ENCODE measurements at regions not wholly inside any gene's neighbourhood (a gene's known extent, or its start where the extent isn't known, plus 50 kb on each side); places are given as distances from the start of the nearest gene placed in this dataset.

DNA sequence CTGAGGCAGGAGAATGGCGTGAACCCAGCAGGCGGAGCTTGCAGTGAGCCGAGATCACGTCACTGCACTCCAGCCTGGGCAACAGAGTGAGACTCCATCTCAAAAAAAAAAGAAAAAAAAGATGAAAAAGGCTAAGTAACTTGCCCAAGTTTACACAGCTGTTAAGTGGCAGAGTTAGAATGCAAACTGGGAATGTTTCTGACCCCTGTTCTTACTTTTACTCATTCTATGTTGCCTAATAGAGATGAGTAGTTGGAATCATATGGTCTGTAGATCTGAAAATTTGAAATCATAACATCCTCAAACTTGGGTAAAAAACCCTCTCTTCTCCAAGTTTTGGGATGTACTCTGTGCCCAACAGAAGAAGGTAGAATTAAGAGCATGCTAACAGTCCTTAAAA lies 235.8 kb upstream of the RFC3 start:
- no peaks in the 10 kb centered on the region for H4K20me1 ChIP-seq (ENCODE audit: insufficient read depth, low read length)
- no peak overlapping the region for H3K4me2 ChIP-seq (ENCODE audit: low read length)
- Mint-ChIP-seq H3K9me3 (ENCODE audit: unreplicated experiment) (no peaks in the 10 kb centered on the region), H3K4me3 (ENCODE audit: unreplicated experiment) (no peak overlapping the region), H3K27ac (ENCODE audit: unreplicated experiment) (no peak overlapping the region), H3K4me1 (ENCODE audit: low read depth, unreplicated experiment) (no peaks in the 10 kb centered on the region), H3K36me3 (ENCODE audit: low read depth, unreplicated experiment) (no peaks in the 10 kb centered on the region), H3K27me3 (ENCODE audit: low read depth, unreplicated experiment) (no peaks in the 10 kb centered on the region)
- no peak for FAIRE-seq
- no peak overlapping the region for H2AFZ ChIP-seq (ENCODE audit: low read depth, low read length)
- no peaks in the 10 kb centered on the region for H3K36me3 ChIP-seq (ENCODE audit: insufficient read depth, low read length)
- H3K9ac ChIP-seq (ENCODE audit: low read length), result no peak overlapping the region
- no peaks in the 10 kb centered on the region for H3K9me3 ChIP-seq (ENCODE audit: insufficient read depth, low read depth, low read length)
- no peak overlapping the region for H3K27ac ChIP-seq (ENCODE audit: low read depth, low read length)
- no peaks in the 10 kb centered on the region for H3K4me1 ChIP-seq (ENCODE audit: insufficient read depth, low read length)
- H3K4me3 ChIP-seq (ENCODE audit: insufficient read depth, low read depth, low read length), result no peak overlapping the region
- no peak for DNase-seq (ENCODE audit: low read depth)
- no peaks in the 10 kb centered on the region for H3K79me2 ChIP-seq (ENCODE audit: insufficient read depth, low read length)
- no peaks in the 10 kb centered on the region for H3K27me3 ChIP-seq (ENCODE audit: insufficient read depth, low read length)
- no peak for TF ChIP-seq EZH2 (IDR thresholded peaks at IDR 0.05; ENCODE audit: insufficient read depth, low read length)
- TF ChIP-seq, protein P1, sequence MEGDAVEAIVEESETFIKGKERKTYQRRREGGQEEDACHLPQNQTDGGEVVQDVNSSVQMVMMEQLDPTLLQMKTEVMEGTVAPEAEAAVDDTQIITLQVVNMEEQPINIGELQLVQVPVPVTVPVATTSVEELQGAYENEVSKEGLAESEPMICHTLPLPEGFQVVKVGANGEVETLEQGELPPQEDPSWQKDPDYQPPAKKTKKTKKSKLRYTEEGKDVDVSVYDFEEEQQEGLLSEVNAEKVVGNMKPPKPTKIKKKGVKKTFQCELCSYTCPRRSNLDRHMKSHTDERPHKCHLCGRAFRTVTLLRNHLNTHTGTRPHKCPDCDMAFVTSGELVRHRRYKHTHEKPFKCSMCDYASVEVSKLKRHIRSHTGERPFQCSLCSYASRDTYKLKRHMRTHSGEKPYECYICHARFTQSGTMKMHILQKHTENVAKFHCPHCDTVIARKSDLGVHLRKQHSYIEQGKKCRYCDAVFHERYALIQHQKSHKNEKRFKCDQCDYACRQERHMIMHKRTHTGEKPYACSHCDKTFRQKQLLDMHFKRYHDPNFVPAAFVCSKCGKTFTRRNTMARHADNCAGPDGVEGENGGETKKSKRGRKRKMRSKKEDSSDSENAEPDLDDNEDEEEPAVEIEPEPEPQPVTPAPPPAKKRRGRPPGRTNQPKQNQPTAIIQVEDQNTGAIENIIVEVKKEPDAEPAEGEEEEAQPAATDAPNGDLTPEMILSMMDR (IDR thresholded peaks at IDR 0.05; ENCODE audit: insufficient read depth, low read depth, low read length), result no peak

DNA sequence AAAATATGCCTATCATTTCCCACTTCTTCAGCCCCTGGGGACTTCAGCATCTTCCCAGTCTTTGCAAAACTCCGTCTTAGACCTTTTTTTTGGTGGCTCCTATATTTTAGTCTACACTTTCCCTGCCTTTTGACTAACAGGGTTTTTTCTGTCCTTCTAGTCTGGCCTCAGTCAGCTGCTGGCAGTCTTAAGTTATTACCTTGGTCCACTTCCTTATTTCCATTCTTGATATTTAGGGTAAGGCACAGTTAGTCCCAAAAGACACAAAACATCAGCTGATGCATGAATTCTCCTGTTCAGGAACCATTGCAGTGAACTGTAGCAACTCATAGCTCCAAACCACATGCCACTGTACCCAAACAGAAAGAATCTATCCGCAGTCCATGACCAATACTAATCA lies 234.6 kb upstream of the RFC3 start:
- H4K20me1 ChIP-seq (ENCODE audit: insufficient read depth, low read length), result no peaks in the 10 kb centered on the region
- H3K27ac Mint-ChIP-seq (ENCODE audit: unreplicated experiment), result no peak overlapping the region
- H3K4me3 ChIP-seq (ENCODE audit: insufficient read depth, low read depth, low read length), result no peak overlapping the region
- H3K4me3 Mint-ChIP-seq (ENCODE audit: unreplicated experiment), result no peak overlapping the region
- H3K4me2 ChIP-seq (ENCODE audit: low read length), result no peak overlapping the region
- H3K9ac ChIP-seq (ENCODE audit: low read length), result no peak overlapping the region
- no peak for FAIRE-seq
- no peaks in the 10 kb centered on the region for H3K27me3 ChIP-seq (ENCODE audit: insufficient read depth, low read length)
- H3K9me3 Mint-ChIP-seq (ENCODE audit: unreplicated experiment), result no peaks in the 10 kb centered on the region
- no peak overlapping the region for H2AFZ ChIP-seq (ENCODE audit: low read depth, low read length)
- H3K27me3 Mint-ChIP-seq (ENCODE audit: low read depth, unreplicated experiment), result no peaks in the 10 kb centered on the region
- no peak for TF ChIP-seq EZH2 (IDR thresholded peaks at IDR 0.05; ENCODE audit: insufficient read depth, low read length)
- TF ChIP-seq, protein P1 (IDR thresholded peaks at IDR 0.05; ENCODE audit: insufficient read depth, low read depth, low read length), result no peak
- H3K36me3 Mint-ChIP-seq (ENCODE audit: low read depth, unreplicated experiment), result no peaks in the 10 kb centered on the region
- DNase-seq (ENCODE audit: low read depth), result no peak
- no peaks in the 10 kb centered on the region for H3K9me3 ChIP-seq (ENCODE audit: insufficient read depth, low read depth, low read length)
- no peaks in the 10 kb centered on the region for H3K4me1 Mint-ChIP-seq (ENCODE audit: low read depth, unreplicated experiment)
- no peaks in the 10 kb centered on the region for H3K79me2 ChIP-seq (ENCODE audit: insufficient read depth, low read length)
- no peak overlapping the region for H3K27ac ChIP-seq (ENCODE audit: low read depth, low read length)
- H3K4me1 ChIP-seq (ENCODE audit: insufficient read depth, low read length), result no peaks in the 10 kb centered on the region
- no peaks in the 10 kb centered on the region for H3K36me3 ChIP-seq (ENCODE audit: insufficient read depth, low read length)

DNA sequence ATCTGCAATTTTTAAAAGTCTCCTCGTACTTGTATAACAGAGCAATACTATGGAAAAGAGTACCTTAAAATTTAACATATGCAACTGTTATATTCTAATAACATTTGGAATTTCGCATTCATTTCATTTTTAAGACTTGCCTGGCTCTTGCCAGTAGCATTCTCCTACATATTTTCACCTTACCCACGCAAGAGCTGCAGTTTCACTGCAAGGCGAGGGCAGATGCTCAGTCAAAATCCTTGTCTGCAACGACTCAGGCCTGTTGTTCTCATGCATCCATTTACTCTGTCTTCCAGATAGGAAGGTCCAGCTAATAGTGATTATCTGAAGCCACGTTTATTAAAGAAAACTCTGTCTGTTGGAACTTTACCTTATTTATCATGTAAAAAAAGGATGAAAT lies 227.0 kb upstream of the RFC3 start:
- no peak overlapping the region for H3K4me2 ChIP-seq (ENCODE audit: low read length)
- no peaks in the 10 kb centered on the region for H3K27me3 ChIP-seq (ENCODE audit: insufficient read depth, low read length)
- DNase-seq (ENCODE audit: low read depth), result no peak
- H2AFZ ChIP-seq (ENCODE audit: low read depth, low read length), result no peak overlapping the region
- no peak overlapping the region for H3K27ac ChIP-seq (ENCODE audit: low read depth, low read length)
- no peaks in the 10 kb centered on the region for H3K36me3 ChIP-seq (ENCODE audit: insufficient read depth, low read length)
- no peak for TF ChIP-seq EZH2 (IDR thresholded peaks at IDR 0.05; ENCODE audit: insufficient read depth, low read length)
- TF ChIP-seq, protein P1 (IDR thresholded peaks at IDR 0.05; ENCODE audit: insufficient read depth, low read depth, low read length), result no peak
- FAIRE-seq, result no peak
- Mint-ChIP-seq H3K9me3 (ENCODE audit: unreplicated experiment) (no peaks in the 10 kb centered on the region), H3K4me3 (ENCODE audit: unreplicated experiment) (no peak overlapping the region), H3K27ac (ENCODE audit: unreplicated experiment) (no peak overlapping the region), H3K4me1 (ENCODE audit: low read depth, unreplicated experiment) (no peaks in the 10 kb centered on the region), H3K27me3 (ENCODE audit: low read depth, unreplicated experiment) (no peaks in the 10 kb centered on the region), H3K36me3 (ENCODE audit: low read depth, unreplicated experiment) (no peaks in the 10 kb centered on the region)
- H3K9ac ChIP-seq (ENCODE audit: low read length), result no peak overlapping the region
- no peaks in the 10 kb centered on the region for H4K20me1 ChIP-seq (ENCODE audit: insufficient read depth, low read length)
- no peaks in the 10 kb centered on the region for H3K9me3 ChIP-seq (ENCODE audit: insufficient read depth, low read depth, low read length)
- no peaks in the 10 kb centered on the region for H3K4me1 ChIP-seq (ENCODE audit: insufficient read depth, low read length)
- no peak overlapping the region for H3K4me3 ChIP-seq (ENCODE audit: insufficient read depth, low read depth, low read length)
- H3K79me2 ChIP-seq (ENCODE audit: insufficient read depth, low read length), result no peaks in the 10 kb centered on the region
